Hematopoietic multipotent progenitor cell treated with erythropoietin and hydrocortisone succinate and interleukin-3 and kit ligand, for 6 days (in vitro differentiated cells): ENCODE measurements at regions not wholly inside any gene's neighbourhood (a gene's known extent, or its start where the extent isn't known, plus 50 kb on each side); places are given as distances from the start of the nearest gene placed in this dataset.
"Not testable (repeated sequence)": the region's sequence is repeated elsewhere in the genome, so short reads cannot be mapped to it uniquely, and the experiment has no call there.

Source experiments
- DNase-seq: peaks from one replicate; pipeline ENCODE4 v3.0.0-alpha.2; 2015

DNA sequence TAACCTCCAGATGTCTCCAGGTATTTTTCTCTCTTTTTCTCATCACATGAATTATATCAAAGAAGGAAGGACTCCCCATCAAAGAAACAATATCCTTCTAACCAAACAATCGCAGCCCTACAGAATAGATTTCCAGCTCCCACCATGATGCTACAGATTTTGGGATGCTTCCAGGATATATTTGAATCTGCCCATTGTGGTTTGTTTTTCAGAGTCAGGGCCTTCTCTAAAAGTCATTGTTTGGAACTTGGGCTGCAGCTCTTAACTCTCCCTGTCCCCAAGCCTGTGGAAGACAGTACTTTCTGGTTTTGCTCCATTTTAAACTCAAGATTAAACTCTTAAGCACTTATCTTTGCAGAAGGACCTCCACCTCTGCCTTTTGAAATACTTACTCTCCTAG is 223.2 kb downstream of the PMAIP1 start:
- no peak for DNase-seq

DNA sequence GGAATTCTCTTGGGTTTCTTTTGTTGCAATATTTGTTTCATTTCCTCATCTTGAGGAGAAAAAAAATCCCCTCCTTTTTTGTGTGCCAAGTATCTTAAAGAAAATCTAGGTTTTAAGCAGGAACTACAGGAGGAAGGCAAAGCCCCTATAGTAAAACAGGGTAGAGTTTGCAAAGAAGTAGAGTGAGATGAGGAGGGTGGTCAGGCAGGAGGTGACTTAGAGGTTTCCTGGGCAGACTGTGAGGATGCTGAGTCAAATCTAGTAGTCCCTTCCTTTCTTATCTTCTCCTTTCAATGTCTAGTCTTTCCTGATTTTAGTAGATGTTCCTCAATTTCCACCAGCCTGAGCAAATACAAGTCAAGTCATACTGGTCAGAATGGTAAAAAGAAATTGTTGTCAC is 222.5 kb downstream of the PMAIP1 start:
- DNase-seq = no peak

DNA sequence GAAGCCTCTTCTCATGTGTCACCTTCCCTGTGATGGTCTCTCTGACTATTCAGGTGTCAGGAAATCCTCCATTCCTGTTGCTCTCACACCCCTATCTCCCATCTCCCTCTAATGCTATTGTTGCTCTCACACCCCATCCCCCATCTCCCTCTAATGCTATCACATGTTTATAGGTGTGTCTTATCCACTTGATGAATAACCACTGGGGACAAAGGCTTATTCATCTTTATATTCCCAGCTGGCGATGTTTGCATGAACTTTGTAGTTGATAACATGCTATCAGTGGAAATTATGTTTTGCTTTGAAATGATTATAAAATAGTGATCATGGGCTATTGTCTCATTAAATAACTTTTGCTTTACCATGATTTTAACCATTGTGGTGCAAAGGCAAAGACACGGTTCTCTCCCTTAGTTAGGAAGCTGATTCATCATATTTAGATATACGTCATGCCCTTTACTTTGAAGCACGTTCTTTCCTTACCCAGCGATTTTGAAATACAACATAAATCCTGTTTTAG is 220.5 kb downstream of the PMAIP1 start:
- no peak for DNase-seq

DNA sequence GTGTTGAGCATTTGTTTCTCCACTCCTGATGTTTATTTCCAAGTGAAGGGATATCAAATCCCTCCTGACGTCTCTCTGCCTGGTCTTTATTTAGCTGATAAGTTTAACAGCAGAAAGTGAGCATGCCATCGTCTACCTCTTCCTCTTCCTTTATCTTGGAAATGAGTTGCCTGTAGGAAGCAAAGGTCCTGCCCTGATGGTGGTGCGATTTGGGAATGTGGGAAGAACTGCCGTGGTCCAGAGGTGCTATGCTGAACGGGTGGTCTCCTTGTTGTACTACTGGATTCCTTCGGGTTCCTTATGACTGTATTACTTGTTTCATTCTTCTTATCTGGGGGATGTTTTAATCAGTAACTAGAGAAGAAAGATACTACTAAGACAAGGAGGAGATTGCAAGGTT is 217.5 kb downstream of the PMAIP1 start:
- DNase-seq = no peak

DNA sequence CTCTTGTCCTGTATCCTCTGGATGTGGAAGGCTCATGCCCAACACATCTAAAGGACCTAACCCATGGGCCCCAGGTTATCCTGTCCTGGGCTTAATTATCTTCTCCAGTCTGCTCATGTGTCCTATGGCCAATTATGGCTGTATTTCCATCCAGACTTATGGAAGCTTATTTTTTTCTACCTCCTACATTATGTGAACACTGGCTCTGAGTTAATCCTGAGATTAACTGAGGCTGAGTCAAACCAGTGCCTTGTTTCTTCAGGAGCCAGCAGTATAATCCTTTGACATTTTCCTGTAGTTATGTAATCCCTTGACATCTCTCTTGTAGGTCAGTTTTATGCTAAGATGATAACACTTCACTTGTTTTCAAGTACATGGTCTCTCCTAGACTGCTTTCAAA is 213.6 kb downstream of the PMAIP1 start:
- DNase-seq = no peak

DNA sequence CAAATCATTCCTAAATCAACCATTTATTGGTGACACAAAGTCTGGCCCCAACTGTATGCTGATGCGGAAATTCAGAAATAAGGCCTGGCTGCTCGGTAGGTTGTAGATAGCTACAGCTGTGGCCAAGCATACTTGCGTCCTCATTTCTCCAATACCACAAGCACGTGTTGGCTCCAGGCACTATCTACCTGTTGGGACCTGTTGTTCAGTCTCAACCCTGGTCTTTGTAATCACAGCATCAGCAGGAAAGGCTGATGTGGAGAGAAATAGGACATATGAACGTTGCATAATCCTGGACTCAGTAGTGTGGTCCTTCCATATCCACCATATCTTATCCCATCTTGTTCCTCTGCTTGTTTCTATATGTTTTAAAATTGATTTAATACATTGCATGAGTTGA is 212.6 kb downstream of the PMAIP1 start:
- no peak for DNase-seq

DNA sequence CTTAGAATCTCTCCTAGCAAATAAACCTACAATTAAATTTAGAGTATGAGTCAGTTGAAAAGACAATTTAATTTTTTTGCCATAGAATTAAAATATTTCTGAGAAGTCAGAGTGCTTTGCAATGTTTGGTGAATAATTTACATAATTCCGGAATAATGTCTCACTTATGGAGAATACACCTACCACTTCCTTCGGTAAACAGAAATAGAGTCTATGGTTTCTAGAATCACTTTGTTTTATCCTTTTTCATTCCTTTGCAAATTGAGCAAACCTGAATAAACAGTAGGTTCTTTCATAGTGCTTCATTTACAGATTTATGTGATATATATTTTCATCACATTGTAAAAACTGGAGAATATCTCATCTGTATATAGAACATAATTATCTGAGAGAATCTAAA is 211.7 kb downstream of the PMAIP1 start:
- DNase-seq = no peak

DNA sequence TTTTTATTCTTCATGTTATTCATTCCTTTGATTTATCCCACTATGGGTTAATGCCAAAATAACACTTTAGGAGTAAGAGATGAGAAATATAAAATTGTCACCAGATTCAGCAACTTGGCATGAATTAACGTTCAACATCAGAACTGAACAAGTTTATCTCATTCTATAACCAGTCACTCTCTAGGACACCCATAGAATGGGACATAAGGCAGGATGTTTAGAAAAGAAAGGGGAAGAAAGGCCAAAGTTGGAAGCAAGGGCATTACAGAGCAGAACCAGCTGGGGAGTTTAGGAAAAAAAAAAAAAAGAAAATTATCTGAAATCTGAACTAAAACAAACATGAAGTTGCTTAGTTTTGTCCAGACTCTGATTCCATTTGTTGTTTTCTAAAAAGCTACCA is 211.0 kb downstream of the PMAIP1 start:
- DNase-seq = no peak

DNA sequence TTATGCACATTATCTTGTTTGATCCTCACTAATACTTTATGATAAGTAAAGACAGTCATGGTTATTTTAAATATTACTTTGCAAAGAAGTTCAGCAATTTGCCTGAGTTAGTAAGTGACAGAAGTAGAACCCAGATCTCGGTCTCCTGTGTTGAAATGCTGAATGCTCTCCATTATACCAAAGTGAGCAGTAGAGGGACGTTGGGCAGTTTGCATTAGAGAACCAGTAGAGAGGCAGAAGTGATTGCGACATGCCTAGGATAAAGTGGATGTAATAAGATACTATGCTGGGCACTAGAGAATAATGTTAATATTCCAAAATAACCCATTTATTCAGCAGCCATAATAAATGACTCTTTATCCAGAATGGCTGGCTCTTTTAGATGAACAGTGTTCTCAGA is 201.0 kb downstream of the PMAIP1 start:
- DNase-seq = no peak

DNA sequence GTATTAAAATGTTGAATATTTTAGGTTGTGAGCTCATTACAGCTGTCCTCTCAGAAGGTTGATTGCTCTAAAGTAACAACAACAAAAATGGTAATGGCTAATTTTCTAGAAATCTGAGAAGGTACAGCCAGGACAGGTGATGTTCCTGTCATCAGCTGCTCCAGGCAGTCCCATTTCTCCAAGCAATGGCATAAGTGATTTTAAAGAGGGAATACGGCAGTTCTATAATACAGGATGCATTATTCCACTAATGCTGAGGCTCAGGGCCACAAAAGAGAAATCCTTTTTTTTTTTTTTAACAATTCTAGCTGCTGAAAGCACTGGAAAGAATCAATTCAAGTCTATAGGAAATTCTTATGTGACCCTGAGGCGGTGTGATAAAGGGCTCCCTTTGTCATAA is 199.9 kb downstream of the PMAIP1 start:
- no peak for DNase-seq

DNA sequence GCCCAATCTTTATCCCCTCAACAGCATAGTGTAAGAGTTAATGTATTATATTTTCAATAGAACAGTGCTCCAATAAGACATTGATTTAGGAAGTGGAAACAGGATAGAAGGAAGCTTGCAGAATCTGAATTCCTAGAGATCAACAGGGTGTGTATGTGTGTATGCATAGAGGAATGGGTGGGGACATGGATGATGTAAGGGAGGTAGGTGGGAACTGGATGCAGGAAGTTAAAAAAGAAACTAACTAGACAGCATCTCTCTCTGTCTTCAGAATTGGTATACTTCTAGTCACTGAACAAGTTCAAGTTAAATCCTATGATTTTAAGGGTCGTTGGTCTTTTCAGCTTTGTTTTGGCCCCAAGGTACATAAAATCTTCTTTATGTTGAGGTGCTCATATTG is 196.6 kb downstream of the PMAIP1 start:
- DNase-seq = no peak

DNA sequence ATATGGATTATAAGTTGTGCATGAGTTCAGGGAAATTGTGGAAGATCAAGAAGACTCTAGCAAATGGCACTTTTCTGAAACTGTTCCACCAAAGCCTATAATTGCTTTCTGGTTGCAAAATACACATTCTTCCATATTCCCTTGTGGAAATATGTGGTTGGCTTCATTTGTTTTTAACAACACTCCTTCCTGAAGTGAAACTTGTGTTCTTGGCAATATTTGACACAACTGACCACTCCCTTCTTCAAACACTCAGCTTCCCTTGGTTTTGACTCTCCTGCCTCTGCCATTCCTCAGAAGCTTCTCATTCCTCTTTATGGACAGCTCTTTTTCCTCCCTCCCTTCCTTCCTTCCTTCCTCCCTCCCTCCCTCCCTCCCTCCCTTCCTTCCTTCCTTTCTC is 192.3 kb downstream of the PMAIP1 start:
- no peak for DNase-seq

DNA sequence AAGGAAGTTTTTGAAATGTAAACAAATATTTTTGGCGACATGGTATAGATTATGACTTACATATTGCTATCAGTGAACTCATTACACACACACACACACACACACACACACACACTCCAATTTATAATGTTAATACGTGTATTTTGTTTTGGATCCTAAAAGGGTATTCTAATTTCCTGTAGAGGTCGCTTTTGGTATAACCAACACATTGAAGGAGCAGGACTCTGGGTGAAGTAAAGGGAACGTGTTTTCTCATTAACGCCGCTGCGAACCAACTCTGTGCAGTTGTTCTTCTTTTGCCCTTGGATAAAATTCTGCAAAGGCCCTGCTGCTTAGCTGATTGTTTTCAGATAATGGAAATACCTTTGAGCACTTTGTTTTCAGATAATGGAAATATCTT is 190.4 kb downstream of the PMAIP1 start:
- peak; percentile 65 for DNase-seq

DNA sequence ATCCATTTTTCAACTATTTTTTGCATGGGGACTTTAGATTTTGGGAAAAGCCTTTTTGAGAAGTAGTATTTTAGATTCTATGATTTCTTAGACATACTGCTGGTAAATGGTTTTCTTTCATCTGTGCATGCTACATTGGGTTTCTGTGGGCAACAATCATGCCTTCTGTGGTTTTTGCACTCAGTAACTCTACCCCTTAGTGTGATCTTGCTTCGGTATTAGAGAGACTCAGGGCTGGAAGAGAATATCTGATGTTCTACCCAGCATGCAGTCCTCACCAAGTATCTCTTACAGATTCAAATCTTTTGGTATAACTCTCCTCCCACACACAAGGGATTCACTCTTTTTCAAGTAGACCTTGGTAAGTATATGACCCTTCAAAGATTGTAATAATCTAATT is 183.0 kb downstream of the PMAIP1 start:
- DNase-seq = no peak

DNA sequence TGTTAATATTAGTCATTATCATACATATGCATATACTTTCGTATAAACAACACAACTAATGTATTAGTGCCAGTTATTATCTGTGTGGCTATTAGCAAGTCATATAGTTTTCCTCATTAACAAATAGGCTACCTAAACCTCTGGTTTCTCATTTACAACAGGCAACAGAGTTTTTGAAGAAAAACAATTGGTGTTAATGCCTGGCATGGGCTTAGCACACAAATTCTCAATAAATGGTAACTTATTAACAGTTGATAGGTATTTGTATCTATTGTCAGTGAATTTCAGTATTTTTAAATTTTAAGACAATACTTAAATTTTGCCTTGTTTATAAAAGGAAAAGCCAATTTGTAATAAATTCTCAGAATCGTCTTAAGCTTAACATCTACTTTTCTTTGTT is 182.5 kb downstream of the PMAIP1 start:
- no peak for DNase-seq

DNA sequence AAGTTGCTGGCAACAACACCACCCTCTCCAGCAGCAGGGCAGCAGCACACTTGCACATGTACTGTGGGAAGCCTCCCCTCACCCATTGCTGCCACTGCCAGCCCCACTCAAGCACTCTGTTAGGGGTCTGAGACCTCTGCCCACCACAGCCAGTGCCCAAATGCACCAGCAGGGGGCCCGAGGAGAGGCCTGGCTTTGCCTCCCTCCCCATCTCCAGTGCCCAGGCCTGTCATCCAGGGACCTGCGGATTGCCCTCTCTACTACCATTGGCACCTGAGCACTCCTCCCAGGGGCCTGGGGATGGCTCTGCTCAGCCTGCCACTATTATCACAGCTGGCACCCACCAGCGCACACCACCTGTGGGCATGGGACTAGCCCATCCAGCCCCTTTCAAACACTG is 175.7 kb downstream of the PMAIP1 start:
- no peak for DNase-seq

DNA sequence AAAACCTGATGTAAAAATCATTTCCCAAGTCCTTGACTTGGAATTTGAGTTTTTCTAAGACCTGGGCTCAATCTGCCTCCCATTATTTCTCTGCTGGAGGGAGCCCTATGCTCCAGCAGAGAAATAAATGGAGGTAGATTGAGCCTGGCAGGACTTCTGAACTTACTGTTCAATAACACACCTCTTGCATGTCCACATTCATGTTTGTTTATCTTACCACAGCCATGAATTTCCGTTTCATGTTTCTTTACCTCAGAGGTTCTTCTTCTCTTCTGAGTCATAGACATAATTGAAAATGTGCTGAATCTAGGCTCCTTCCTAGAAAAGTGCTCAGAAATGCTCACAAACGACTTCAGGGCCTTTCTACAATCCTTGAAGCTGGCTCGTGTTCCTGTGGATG is 170.8 kb downstream of the PMAIP1 start:
- no peak for DNase-seq

DNA sequence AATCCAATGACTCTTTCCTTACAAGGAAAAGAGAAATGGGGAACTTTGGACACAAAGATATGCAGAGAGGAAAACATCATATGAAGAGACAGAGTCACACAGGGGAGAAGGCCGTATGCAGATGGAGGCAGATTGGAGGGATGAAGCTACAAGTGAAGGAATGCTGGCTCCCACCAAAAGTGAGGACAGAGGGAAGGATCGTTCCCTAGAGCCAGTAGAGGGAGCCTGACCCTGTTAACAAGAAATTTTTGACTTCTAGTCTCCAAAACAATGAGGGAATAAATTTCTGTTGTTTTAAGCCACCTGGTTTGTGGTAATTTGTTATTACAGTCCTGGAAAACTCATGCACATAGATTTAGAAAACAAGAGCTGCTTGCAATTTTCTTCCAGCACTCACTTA is 169.3 kb downstream of the PMAIP1 start:
- DNase-seq = no peak

DNA sequence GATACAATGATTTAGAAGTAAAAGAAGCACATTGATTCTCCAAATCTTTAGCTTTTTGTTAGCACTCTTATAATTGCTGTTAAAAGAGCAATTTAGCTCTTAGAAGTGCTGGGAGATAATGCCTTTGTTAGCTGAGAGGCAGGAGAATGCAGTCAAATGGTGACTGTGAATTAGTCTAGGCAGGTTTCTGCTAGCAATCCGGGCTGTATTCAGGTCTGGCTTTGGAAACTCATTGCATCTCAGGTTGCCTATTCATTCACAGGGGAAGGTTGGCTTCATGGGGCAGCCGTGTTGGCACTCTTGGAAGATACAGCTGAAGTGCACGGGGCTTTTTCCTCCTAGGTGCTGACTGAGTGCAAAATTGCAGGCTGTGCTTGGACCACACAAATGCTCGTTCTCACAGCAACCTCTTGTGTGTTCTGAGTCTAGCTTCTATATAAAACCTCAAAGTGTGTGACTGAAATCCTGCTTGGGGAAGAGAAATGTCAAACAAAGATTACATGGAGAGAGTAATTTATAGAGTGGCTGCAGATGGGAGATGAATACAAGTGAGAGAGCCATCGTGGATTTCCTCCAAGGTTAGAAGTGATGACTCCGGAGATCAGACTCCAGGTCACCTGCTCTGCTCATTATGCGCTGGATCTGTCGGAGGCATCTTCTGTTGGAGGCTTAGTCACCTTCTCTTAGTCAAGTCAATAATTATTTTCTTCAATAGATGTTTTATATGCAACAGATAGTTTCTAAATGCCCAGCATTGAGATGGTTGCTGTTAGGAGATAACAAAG is 167.8 kb downstream of the PMAIP1 start:
- no peak for DNase-seq

DNA sequence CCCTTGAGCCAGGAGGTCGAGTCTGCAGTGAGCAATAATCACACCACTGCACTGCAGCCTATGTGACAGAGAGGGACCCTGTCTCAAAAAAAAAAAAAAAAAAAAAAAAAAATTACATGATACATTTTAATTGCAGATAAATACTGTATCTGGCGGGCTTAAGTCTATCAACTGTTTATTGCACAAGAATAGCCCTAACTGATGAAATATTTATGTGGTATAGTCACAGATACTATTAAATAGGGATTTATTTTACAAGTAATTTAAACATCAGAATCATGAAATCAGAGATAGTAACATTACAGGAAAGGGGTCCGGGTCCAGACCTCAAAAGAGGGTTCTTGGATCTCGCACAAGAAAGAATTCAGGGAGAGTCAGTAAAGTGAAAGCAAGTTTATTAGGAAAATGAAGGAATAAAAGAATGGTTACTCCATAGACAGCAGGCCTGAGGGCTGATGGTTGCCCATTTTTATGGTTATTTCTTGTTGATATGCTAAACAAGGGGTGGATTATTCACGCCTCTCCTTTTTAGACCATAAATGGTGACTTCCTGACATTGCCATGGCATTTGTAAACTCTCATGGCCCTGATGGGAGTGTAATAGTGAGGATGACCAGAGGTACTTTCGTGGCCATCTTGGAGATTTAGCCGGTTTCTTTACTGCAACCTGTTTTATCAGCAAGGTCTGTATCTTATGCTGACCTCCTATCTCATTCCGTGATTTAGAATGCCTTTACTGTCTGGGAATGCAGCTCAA is 166.6 kb downstream of the PMAIP1 start:
- no peak for DNase-seq

DNA sequence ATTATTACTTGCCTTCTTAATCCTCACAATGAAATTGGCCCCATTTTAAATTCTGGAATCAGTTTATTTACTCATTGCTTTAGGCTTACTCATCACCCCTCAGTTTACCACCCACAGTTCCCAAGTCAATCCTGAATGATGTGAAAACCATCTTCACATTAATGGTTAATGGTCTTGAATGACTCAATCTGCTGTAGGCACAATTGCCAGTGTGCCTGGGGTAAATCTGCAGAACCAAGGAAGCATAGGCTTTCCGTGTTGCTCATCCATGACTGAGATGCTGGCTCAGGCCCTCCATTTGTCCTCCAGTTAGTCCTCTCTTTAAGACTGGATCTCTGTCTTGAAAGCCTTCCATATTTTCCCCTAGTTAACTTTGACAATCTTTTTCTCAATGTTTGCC is 164.5 kb downstream of the PMAIP1 start:
- no peak for DNase-seq

DNA sequence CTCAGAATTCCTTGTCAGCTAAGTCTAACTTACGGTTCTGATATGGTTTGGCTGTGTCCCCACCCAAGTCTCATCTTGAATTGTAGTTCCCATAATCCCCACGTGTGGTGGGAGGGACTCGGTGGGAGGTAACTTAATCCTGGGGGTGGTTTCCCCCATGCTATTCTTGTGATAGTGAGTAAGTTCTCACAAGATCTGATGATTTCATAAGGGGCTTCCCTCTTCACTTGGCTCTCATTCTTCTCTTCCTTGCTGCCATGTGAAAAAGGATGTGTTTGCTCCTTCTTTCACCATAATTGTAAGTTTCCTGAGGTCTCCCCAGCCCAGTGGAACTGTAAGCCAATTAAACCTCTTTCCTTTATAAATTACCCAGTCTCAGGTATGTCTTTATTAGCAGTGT is 163.0 kb downstream of the PMAIP1 start:
- DNase-seq = not testable (repeated sequence)

DNA sequence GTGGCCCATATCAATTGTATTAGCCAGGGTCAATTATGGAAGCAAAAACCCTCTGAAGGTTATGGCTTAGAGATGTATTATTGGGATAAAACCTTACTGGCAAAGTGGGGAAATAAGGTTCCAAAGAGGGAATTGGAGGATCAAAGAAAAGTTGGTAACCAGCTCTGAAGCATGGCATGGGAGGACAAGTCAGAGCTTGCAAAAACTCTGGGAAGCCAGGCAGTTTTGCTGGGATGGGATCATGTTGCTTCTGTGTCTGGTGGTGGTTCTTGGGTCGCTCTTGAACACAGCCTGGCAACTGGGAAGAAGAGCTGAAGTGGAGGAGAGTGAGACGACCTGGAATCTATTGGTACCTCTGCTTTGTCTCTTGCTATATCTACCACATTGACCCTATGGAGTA is 162.6 kb downstream of the PMAIP1 start:
- no peak for DNase-seq

DNA sequence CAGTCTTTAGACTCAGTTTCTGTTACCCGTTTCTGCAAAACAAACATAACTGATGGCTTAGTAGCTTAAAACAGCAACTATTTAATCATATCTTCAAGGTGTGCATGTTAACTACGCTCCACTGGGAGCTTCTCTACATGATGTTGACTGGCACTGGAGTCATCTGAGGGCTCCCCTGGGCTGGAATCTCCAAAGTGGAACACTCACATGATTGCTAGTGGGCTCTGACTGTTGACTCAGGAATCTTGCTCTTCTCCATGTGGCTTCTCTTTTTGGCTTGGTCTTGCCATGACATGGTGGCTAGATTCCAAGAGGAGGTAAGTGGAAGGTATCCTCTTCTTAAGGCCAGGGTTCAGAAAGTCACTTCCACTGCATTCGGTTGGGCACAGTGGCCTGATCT is 160.8 kb downstream of the PMAIP1 start:
- no peak for DNase-seq

DNA sequence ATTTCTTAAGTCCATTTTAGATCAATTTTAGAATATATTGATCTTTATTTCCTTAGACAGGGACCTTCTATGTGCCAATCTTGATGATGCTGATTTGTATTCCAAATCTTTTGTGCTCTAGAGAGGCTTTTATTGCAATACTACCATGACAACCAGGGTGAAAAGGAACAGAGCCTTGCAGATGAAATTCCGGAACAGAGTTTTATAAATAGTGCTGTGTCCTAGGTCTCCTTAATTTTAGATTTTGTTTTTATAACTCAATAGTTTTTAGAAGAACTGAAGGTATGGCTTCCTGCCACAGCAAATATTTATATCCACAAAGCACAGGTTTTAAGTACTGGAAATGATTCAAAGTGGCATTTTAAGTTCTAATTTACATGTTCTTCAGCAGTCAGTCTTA is 160.2 kb downstream of the PMAIP1 start:
- DNase-seq = no peak
